ENCODE measurements at regions not wholly inside any gene's neighbourhood (a gene's known extent, or its start where the extent isn't known, plus 50 kb on each side); places are given as distances from the start of the nearest gene placed in this dataset.

DNA sequence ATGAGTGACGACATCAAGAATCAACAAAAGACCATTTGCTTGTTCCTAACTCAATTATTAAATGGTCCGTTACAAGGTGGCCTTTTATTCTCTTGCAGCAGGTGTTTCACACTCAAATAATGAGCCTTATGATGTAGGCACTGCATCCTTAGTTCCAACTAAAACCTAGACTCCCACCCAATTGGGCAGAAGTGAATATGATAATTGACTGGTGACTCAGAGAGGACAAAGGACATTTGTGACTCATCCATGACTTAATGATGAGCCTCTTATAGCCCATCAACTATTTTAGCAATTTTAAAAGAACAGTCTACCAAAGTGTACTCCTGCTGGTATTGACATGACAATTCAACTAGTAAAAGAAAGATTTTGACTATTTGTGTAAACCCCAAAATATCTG is 1027.8 kb upstream of the PHF14 start:
- TF ChIP-seq CTCF (IDR thresholded peaks at IDR 0.05) (no peak), EZH2 (IDR thresholded peaks at IDR 0.05) (no peak), EZH2phosphoT487 (IDR thresholded peaks at IDR 0.05) (no peak)
- Histone ChIP-seq H3K27me3 (no peaks in the 10 kb centered on the region), H3K36me3 (no peaks in the 10 kb centered on the region), H3F3A (ENCODE audit: low read depth) (no peaks in the 10 kb centered on the region), H3K27ac (no peak overlapping the region), H4K20me1 (ENCODE audit: low read depth) (no peaks in the 10 kb centered on the region), H3K4me2 (no peak overlapping the region), H3K9ac (no peak overlapping the region), H3K79me2 (ENCODE audit: low read depth) (no peaks in the 10 kb centered on the region), H3K4me1 (peaks cover 5% of the 10 kb centered on the region), H3K9me3 (ENCODE audit: low read depth) (no peaks in the 10 kb centered on the region), H3K4me3 (no peak overlapping the region), H2AFZ (replicated peaks) (no peak overlapping the region)
- H3K27me3 Mint-ChIP-seq (ENCODE audit: insufficient read depth, low read depth): no peaks in the 10 kb centered on the region
- peaks cover 14% of the 10 kb centered on the region for H3K4me1 Mint-ChIP-seq
- no peaks in the 10 kb centered on the region for H3K9me3 Mint-ChIP-seq
- H3K36me3 Mint-ChIP-seq: no peaks in the 10 kb centered on the region
- H3K4me3 Mint-ChIP-seq: no peak overlapping the region
- H3K27ac Mint-ChIP-seq: no peak overlapping the region
- no peak for DNase-seq (ENCODE audit: low spot score)

DNA sequence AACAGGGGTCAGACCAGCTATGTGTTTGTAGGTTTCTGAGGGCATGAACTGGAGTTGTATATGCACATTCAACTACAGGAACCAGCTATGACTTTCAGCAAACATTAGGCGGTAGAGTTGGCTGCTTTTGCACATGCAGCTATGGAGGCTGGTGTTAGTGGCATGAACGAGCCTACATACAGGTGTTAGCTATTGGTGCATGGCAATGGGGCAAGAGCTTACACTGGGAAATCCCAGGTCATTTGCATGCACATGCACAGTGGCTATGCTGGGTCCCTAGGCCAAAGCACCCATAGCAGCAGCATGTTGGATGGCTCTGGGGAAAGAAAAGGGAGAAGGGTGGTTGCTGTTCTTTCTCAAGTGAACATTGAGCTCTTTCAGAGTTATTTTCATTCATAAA is 1018.5 kb upstream of the PHF14 start:
- H3K36me3 Mint-ChIP-seq: no peaks in the 10 kb centered on the region
- no peaks in the 10 kb centered on the region for H3K9me3 Mint-ChIP-seq
- Histone ChIP-seq H4K20me1 (ENCODE audit: low read depth) (no peaks in the 10 kb centered on the region), H3K27me3 (no peaks in the 10 kb centered on the region), H3K4me1 (peaks cover 14% of the 10 kb centered on the region), H3K4me3 (no peak overlapping the region), H3F3A (ENCODE audit: low read depth) (no peaks in the 10 kb centered on the region), H3K4me2 (no peak overlapping the region), H2AFZ (replicated peaks) (no peak overlapping the region), H3K36me3 (no peaks in the 10 kb centered on the region), H3K79me2 (ENCODE audit: low read depth) (no peaks in the 10 kb centered on the region), H3K9ac (no peak overlapping the region), H3K9me3 (ENCODE audit: low read depth) (no peaks in the 10 kb centered on the region), H3K27ac (no peak overlapping the region)
- H3K27ac Mint-ChIP-seq: no peak overlapping the region
- H3K4me1 Mint-ChIP-seq: peaks cover 11% of the 10 kb centered on the region
- no peak for DNase-seq (ENCODE audit: low spot score)
- TF ChIP-seq CTCF (IDR thresholded peaks at IDR 0.05) (no peak), EZH2phosphoT487 (IDR thresholded peaks at IDR 0.05) (no peak), EZH2 (IDR thresholded peaks at IDR 0.05) (no peak)
- H3K4me3 Mint-ChIP-seq: no peak overlapping the region
- H3K27me3 Mint-ChIP-seq (ENCODE audit: insufficient read depth, low read depth): no peaks in the 10 kb centered on the region

GRCh38 chr7:9958486-9958885 is 1015.2 kb upstream of the PHF14 start:
- no peak overlapping the region for H3K9ac ChIP-seq
- no peak overlapping the region for H3K4me3 ChIP-seq
- peaks cover under 1% of the 10 kb centered on the region for H3K27me3 Mint-ChIP-seq (ENCODE audit: insufficient read depth, low read depth)
- H3K27ac ChIP-seq: no peak overlapping the region
- no peaks in the 10 kb centered on the region for H3K9me3 ChIP-seq (ENCODE audit: low read depth)
- TF ChIP-seq CTCF (IDR thresholded peaks at IDR 0.05) (no peak), EZH2 (IDR thresholded peaks at IDR 0.05) (no peak), EZH2phosphoT487 (IDR thresholded peaks at IDR 0.05) (no peak)
- no peak for DNase-seq (ENCODE audit: low spot score)
- H3K27ac Mint-ChIP-seq: no peak overlapping the region
- H3K9me3 Mint-ChIP-seq: no peaks in the 10 kb centered on the region
- no peaks in the 10 kb centered on the region for H4K20me1 ChIP-seq (ENCODE audit: low read depth)
- no peaks in the 10 kb centered on the region for H3K36me3 ChIP-seq
- no peak overlapping the region for H2AFZ ChIP-seq (replicated peaks)
- peaks cover 33% of the 10 kb centered on the region for H3K4me1 ChIP-seq
- no peak overlapping the region for H3K4me2 ChIP-seq
- peaks cover 11% of the 10 kb centered on the region for H3K4me1 Mint-ChIP-seq
- H3K36me3 Mint-ChIP-seq: no peaks in the 10 kb centered on the region
- H3F3A ChIP-seq (ENCODE audit: low read depth): no peaks in the 10 kb centered on the region
- H3K27me3 ChIP-seq: no peaks in the 10 kb centered on the region
- H3K4me3 Mint-ChIP-seq: no peak overlapping the region
- H3K79me2 ChIP-seq (ENCODE audit: low read depth): no peaks in the 10 kb centered on the region

DNA sequence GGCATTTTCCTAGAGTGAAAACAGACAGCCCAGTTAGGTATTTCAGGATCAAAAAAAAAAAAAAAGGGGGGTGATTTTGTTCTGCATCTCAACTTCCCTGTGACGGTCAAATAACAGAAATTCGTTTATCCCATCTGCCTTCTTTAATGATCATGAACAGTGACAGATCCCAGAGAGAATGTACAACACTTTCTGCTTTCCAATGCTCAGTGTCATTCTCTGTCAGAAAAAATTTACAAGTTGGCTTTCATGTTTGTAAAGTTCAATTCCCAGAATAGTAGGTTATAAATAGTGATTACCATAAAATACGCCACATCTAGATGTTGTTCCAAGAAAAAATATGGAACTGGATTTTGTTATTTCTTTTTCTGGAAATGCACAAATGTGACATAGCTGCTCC is 1013.2 kb upstream of the PHF14 start:
- H3K9ac ChIP-seq: no peak overlapping the region
- no peak for DNase-seq (ENCODE audit: low spot score)
- H3K4me1 ChIP-seq: peaks cover 33% of the 10 kb centered on the region
- H3K4me2 ChIP-seq: no peak overlapping the region
- H4K20me1 ChIP-seq (ENCODE audit: low read depth): no peaks in the 10 kb centered on the region
- no peaks in the 10 kb centered on the region for H3F3A ChIP-seq (ENCODE audit: low read depth)
- Mint-ChIP-seq H3K4me3 (no peak overlapping the region), H3K4me1 (peaks cover 11% of the 10 kb centered on the region), H3K9me3 (no peaks in the 10 kb centered on the region), H3K27ac (no peak overlapping the region), H3K27me3 (ENCODE audit: insufficient read depth, low read depth) (peaks cover 2% of the 10 kb centered on the region), H3K36me3 (no peaks in the 10 kb centered on the region)
- no peak overlapping the region for H3K4me3 ChIP-seq
- H3K36me3 ChIP-seq: no peaks in the 10 kb centered on the region
- no peaks in the 10 kb centered on the region for H3K27me3 ChIP-seq
- no peaks in the 10 kb centered on the region for H3K79me2 ChIP-seq (ENCODE audit: low read depth)
- no peak overlapping the region for H2AFZ ChIP-seq (replicated peaks)
- H3K27ac ChIP-seq: no peak overlapping the region
- no peak for TF ChIP-seq EZH2phosphoT487 (IDR thresholded peaks at IDR 0.05)
- no peaks in the 10 kb centered on the region for H3K9me3 ChIP-seq (ENCODE audit: low read depth)
